H9 (cell line): ENCODE measurements at regions not wholly inside any gene's neighbourhood (a gene's known extent, or its start where the extent isn't known, plus 50 kb on each side); places are given as distances from the start of the nearest gene placed in this dataset.

Source experiments
- DNase-seq: peaks from one replicate; pipeline ENCODE4 v3.0.0-alpha.2; 2017
- H2AFZ ChIP-seq: one replicate; pipeline ENCODE4 v1.6.1; 2013; ENCODE audit warnings: mild to moderate bottlenecking, low read length, control low read depth, moderate library complexity
- H2AK5ac ChIP-seq: 2 replicates; pipeline ENCODE4 v1.6.1; 2013; ENCODE audit warnings: low read length, control low read depth, mixed read lengths; ENCODE audit not compliant: insufficient read length
- H2BK120ac ChIP-seq: one replicate; pipeline ENCODE4 v1.6.1; 2013; ENCODE audit warnings: low read depth, mild to moderate bottlenecking, low read length, control low read depth, inconsistent platforms; ENCODE audit not compliant: poor library complexity, severe bottlenecking
- H2BK12ac ChIP-seq: 2 replicates; pipeline ENCODE4 v1.6.1; 2013; ENCODE audit warnings: low read length, control low read depth, mixed read lengths, low read depth; ENCODE audit not compliant: insufficient read length
- H2BK15ac ChIP-seq: 2 replicates; pipeline ENCODE4 v1.6.1; 2013; ENCODE audit warnings: low read depth, low read length, control low read depth
- H2BK20ac ChIP-seq: one replicate; pipeline ENCODE4 v1.6.1; 2013; ENCODE audit warnings: low read depth, mild to moderate bottlenecking, low read length, control low read depth, inconsistent platforms; ENCODE audit not compliant: poor library complexity, severe bottlenecking
- H2BK5ac ChIP-seq: 2 replicates; pipeline ENCODE4 v1.6.1; 2013; ENCODE audit warnings: low read length, control low read depth, mixed read lengths; ENCODE audit not compliant: insufficient read length
- H3K14ac ChIP-seq: 2 replicates; pipeline ENCODE4 v1.6.1; 2013; ENCODE audit warnings: low read length, control low read depth; ENCODE audit not compliant: insufficient read depth
- H3K18ac ChIP-seq: 2 replicates; pipeline ENCODE4 v1.6.1; 2013; ENCODE audit warnings: low read depth, mild to moderate bottlenecking, mixed read lengths, low read length, control low read depth; ENCODE audit not compliant: insufficient read length
- H3K23ac ChIP-seq: 2 replicates; pipeline ENCODE4 v1.6.1; 2013; ENCODE audit warnings: low read length, control low read depth, mixed read lengths, low read depth; ENCODE audit not compliant: insufficient read length
- H3K23me2 ChIP-seq: 2 replicates; pipeline ENCODE4 v1.6.1; 2013; ENCODE audit warnings: low read depth, mild to moderate bottlenecking, mixed read lengths, low read length, control low read depth; ENCODE audit not compliant: insufficient read length, poor library complexity, severe bottlenecking
- H3K27ac ChIP-seq: 2 replicates; pipeline ENCODE4 v1.5.1; 2013; ENCODE audit warnings: low read length, control low read depth, mixed read lengths, low read depth; ENCODE audit not compliant: insufficient read length
- H3K27me3 ChIP-seq: 2 replicates; pipeline ENCODE4 v1.6.1; 2013; ENCODE audit warnings: low read length, control low read depth, inconsistent platforms; ENCODE audit not compliant: insufficient read depth
- H3K4ac ChIP-seq: 2 replicates; pipeline ENCODE4 v1.6.1; 2013; ENCODE audit warnings: low read depth, mild to moderate bottlenecking, control low read depth, inconsistent platforms, low read length, moderate library complexity
- H3K4me1 ChIP-seq: 2 replicates; pipeline ENCODE4 v1.6.1; 2013; ENCODE audit warnings: low read length, control low read depth, inconsistent platforms; ENCODE audit not compliant: insufficient read depth
- H3K4me2 ChIP-seq: 2 replicates; pipeline ENCODE4 v1.6.1; 2013; ENCODE audit warnings: low read length, control low read depth, mixed read lengths; ENCODE audit not compliant: insufficient read length, insufficient read depth
- H3K56ac ChIP-seq: 2 replicates; pipeline ENCODE4 v1.6.1; 2013; ENCODE audit warnings: low read depth, mild to moderate bottlenecking, mixed read lengths, low read length, control low read depth; ENCODE audit not compliant: insufficient read length
- H3K79me1 ChIP-seq: 2 replicates; pipeline ENCODE4 v1.6.1; 2013; ENCODE audit warnings: low read depth, mild to moderate bottlenecking, moderate library complexity, low read length, control low read depth, inconsistent platforms; ENCODE audit not compliant: insufficient read depth, poor library complexity, severe bottlenecking
- H3K79me2 ChIP-seq: 2 replicates; pipeline ENCODE4 v1.6.1; 2013; ENCODE audit warnings: low read length, control low read depth, inconsistent platforms; ENCODE audit not compliant: insufficient read depth
- H3K9ac ChIP-seq: 2 replicates; pipeline ENCODE4 v1.6.1; 2013; ENCODE audit warnings: low read length, control low read depth, mixed read lengths; ENCODE audit not compliant: insufficient read length; ENCODE audit errors: extremely low read depth
- H3K9me3 ChIP-seq: one replicate; pipeline ENCODE4 v1.6.1; 2013; ENCODE audit warnings: low read depth, low read length, inconsistent platforms; ENCODE audit not compliant: control insufficient read depth
- H3T11ph ChIP-seq: one replicate; pipeline ENCODE4 v1.6.1; 2013; ENCODE audit warnings: mild to moderate bottlenecking, low read length, control low read depth, inconsistent platforms
- H4K20me1 ChIP-seq: one replicate; pipeline ENCODE4 v1.6.1; 2013; ENCODE audit not compliant: control insufficient read depth, insufficient read length, insufficient read depth
- H4K5ac ChIP-seq: 2 replicates; pipeline ENCODE4 v1.6.1; 2013; ENCODE audit warnings: low read depth, mild to moderate bottlenecking, mixed read lengths, low read length, control low read depth; ENCODE audit not compliant: insufficient read length
- H4K8ac ChIP-seq: replicated peaks from 2 replicates; pipeline ENCODE4 v1.6.1; 2013; ENCODE audit warnings: low read length, control low read depth, mixed read lengths, low read depth; ENCODE audit not compliant: insufficient read length
- H4K91ac ChIP-seq: 2 replicates; pipeline ENCODE4 v1.6.1; 2013; ENCODE audit warnings: low read depth, mild to moderate bottlenecking, moderate library complexity, mixed read lengths, low read length, control low read depth; ENCODE audit not compliant: insufficient read length
- H3K27ac Mint-ChIP-seq, 3 experiments: 2 replicates in 2 of 3; 3 replicates in 1 of 3; pipeline ENCODE4 v1.8.0; 2020 to 2021; ENCODE audit warnings: mixed read lengths in 3 of 3, mild to moderate bottlenecking in 1 of 3, moderate library complexity in 1 of 3
- H3K27me3 Mint-ChIP-seq: 2 replicates; pipeline ENCODE4 v1.8.0; 2021; ENCODE audit warnings: low read depth, mild to moderate bottlenecking, moderate library complexity, mixed read lengths
- H3K36me3 Mint-ChIP-seq, 3 experiments: 2 replicates in 2 of 3; 3 replicates in 1 of 3; pipeline ENCODE4 v1.8.0; 2020 to 2021; ENCODE audit warnings: low read depth in 3 of 3, mixed read lengths in 3 of 3; ENCODE audit not compliant: insufficient read depth in 1 of 3
- H3K4me1 Mint-ChIP-seq, 2 experiments: 2 replicates each; pipeline ENCODE4 v1.8.0; 2020; ENCODE audit warnings: mixed read lengths in 2 of 2
- H3K4me3 Mint-ChIP-seq, 2 experiments: 2 replicates in 1 of 2; 3 replicates in 1 of 2; pipeline ENCODE4 v1.8.0; 2020 to 2021; ENCODE audit warnings: mild to moderate bottlenecking in 2 of 2, mixed read lengths in 2 of 2, moderate library complexity in 1 of 2
- H3K9me3 Mint-ChIP-seq, 2 experiments: 2 replicates in 1 of 2; 3 replicates in 1 of 2; pipeline ENCODE4 v1.8.0; 2020; ENCODE audit warnings: mild to moderate bottlenecking in 2 of 2, mixed read lengths in 2 of 2, moderate library complexity in 1 of 2
- WGBS: extraction: QIAGEN DNeasy Blood & Tissue Kit; methylation state at CpG from one replicate; pipeline ENCODE4 v1.1.7; 2013; ENCODE audit warnings: missing lambda C conversion rate, low lambda C conversion rate, mixed read lengths; ENCODE audit not compliant: insufficient read length; ENCODE audit errors: extremely low coverage; 5-methylcytosine and 5-hydroxymethylcytosine counted together
- TF ChIP-seq, protein P1 (sequence below): fragments of 200-600 bp; sonication (generic); conservative IDR thresholded peaks from 3 replicates; pipeline ENCODE4 v1.8.0; 2021; ENCODE audit warnings: antibody characterized with exemption, mild to moderate bottlenecking

DNA sequence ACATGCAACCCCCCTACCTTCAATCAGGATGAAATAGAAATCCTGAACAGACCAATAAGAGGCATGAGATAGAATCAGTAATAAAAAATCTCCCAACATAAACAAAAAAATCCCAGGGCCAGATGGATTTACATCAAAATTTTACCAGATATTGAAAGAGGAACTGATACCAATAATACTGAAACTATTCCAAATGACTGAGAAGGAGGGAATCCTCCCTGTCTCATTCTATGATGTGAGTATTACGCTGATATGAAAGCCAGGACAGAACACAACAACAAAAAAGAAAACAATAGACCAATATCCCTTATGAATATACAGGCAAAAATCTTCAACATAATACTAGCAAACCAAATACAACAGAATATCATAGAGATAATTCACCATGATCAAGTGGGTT, 109.0 kb upstream of the SMC2 start:
- H2BK20ac ChIP-seq, result no peak overlapping the region
- Mint-ChIP-seq H3K27ac (no peak overlapping the region), H3K4me3 (no peak overlapping the region), H3K27me3 (no peaks in the 10 kb centered on the region), H3K36me3 (no peaks in the 10 kb centered on the region), H3K4me1 (no peaks in the 10 kb centered on the region; a peak in 1 of 4 replicates), H3K9me3 (no peaks in the 10 kb centered on the region; a peak in 1 of 5 replicates)
- WGBS, result no CpG with 5 or more reads among the region's 1 CpG
- no peak overlapping the region for H3K4ac ChIP-seq
- no peak overlapping the region for H2AFZ ChIP-seq
- no peaks in the 10 kb centered on the region for H4K20me1 ChIP-seq
- H3K18ac ChIP-seq, result no peak overlapping the region
- no peak overlapping the region for H2AK5ac ChIP-seq
- no peak overlapping the region for H3K14ac ChIP-seq
- no peaks in the 10 kb centered on the region for H3K23me2 ChIP-seq
- no peaks in the 10 kb centered on the region for H3K79me1 ChIP-seq
- H3K23ac ChIP-seq, result no peak overlapping the region
- H4K5ac ChIP-seq, result no peak overlapping the region
- H3K4me1 ChIP-seq, result no peaks in the 10 kb centered on the region
- no peak overlapping the region for H3T11ph ChIP-seq
- TF ChIP-seq, protein P1, sequence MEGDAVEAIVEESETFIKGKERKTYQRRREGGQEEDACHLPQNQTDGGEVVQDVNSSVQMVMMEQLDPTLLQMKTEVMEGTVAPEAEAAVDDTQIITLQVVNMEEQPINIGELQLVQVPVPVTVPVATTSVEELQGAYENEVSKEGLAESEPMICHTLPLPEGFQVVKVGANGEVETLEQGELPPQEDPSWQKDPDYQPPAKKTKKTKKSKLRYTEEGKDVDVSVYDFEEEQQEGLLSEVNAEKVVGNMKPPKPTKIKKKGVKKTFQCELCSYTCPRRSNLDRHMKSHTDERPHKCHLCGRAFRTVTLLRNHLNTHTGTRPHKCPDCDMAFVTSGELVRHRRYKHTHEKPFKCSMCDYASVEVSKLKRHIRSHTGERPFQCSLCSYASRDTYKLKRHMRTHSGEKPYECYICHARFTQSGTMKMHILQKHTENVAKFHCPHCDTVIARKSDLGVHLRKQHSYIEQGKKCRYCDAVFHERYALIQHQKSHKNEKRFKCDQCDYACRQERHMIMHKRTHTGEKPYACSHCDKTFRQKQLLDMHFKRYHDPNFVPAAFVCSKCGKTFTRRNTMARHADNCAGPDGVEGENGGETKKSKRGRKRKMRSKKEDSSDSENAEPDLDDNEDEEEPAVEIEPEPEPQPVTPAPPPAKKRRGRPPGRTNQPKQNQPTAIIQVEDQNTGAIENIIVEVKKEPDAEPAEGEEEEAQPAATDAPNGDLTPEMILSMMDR, result no peak
- no peak overlapping the region for H3K4me2 ChIP-seq
- H2BK12ac ChIP-seq, result no peak overlapping the region
- no peak overlapping the region for H3K9ac ChIP-seq
- no peak overlapping the region for H4K91ac ChIP-seq
- no peak overlapping the region for H3K56ac ChIP-seq
- H3K27ac ChIP-seq, result no peak overlapping the region
- H3K79me2 ChIP-seq, result no peaks in the 10 kb centered on the region
- DNase-seq, result no peak
- H4K8ac ChIP-seq, result no peak overlapping the region
- no peaks in the 10 kb centered on the region for H3K9me3 ChIP-seq
- H2BK5ac ChIP-seq, result no peak overlapping the region
- no peak overlapping the region for H2BK120ac ChIP-seq
- H3K27me3 ChIP-seq, result no peaks in the 10 kb centered on the region
- no peak overlapping the region for H2BK15ac ChIP-seq
